Keratinocyte (primary cell): ENCODE measurements at regions not wholly inside any gene's neighbourhood (a gene's known extent, or its start where the extent isn't known, plus 50 kb on each side); places are given as distances from the start of the nearest gene placed in this dataset.

Experiments
- EZH2 ChIP-seq: IDR thresholded peaks from one replicate; pipeline ENCODE4 v1.6.1; 2012; ENCODE audit warnings: inconsistent platforms, mild to moderate bottlenecking, low read length, moderate library complexity
- TF ChIP-seq, protein P1 (sequence below), 3 experiments: IDR thresholded peaks in 1 of 3; conservative IDR thresholded peaks in 1 of 3; optimal IDR thresholded peaks in 1 of 3; 2 replicates in 2 of 3; 3 replicates in 1 of 3; pipeline versions ENCODE3 to v1.5.1; 2011; ENCODE audit warnings: low read length in 3 of 3, mild to moderate bottlenecking in 3 of 3, moderate library complexity in 2 of 3, control low read depth in 1 of 3, inconsistent platforms in 1 of 3; ENCODE audit not compliant: insufficient read depth in 2 of 3; ENCODE audit errors: extremely low read depth in 1 of 3

DNA sequence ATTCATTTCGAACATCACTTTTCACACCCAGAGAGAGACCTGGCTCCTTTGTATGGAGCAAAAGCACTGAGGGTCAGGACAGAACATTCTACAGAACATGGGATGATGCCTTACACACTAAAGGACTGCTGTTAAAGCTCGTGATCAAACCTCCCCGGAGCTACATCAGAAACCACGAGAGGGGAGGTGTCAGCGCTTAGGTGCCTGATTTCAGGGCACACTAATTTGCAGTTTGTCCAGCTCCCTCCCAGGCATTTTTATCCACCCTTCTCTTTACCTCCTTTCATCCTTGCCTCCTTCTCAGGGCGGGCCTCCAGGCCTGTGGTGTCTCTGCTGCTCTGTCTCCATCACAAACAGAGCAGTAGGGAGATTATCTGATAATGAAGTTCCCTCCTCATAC, 127.5 kb downstream of the VPREB1 start:
- TF ChIP-seq, protein P1, sequence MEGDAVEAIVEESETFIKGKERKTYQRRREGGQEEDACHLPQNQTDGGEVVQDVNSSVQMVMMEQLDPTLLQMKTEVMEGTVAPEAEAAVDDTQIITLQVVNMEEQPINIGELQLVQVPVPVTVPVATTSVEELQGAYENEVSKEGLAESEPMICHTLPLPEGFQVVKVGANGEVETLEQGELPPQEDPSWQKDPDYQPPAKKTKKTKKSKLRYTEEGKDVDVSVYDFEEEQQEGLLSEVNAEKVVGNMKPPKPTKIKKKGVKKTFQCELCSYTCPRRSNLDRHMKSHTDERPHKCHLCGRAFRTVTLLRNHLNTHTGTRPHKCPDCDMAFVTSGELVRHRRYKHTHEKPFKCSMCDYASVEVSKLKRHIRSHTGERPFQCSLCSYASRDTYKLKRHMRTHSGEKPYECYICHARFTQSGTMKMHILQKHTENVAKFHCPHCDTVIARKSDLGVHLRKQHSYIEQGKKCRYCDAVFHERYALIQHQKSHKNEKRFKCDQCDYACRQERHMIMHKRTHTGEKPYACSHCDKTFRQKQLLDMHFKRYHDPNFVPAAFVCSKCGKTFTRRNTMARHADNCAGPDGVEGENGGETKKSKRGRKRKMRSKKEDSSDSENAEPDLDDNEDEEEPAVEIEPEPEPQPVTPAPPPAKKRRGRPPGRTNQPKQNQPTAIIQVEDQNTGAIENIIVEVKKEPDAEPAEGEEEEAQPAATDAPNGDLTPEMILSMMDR (optimal IDR thresholded peaks at IDR 0.05 in 1 of 3, IDR thresholded peaks at IDR 0.05 in 1 of 3, conservative IDR thresholded peaks at IDR 0.05 in 1 of 3; ENCODE audit: extremely low read depth in 1 of 3, insufficient read depth in 2 of 3, low read length in 3 of 3) = no peak
- no peak for TF ChIP-seq EZH2
